ENCODE measurements at regions not wholly inside any gene's neighbourhood (a gene's known extent, or its start where the extent isn't known, plus 50 kb on each side); places are given as distances from the start of the nearest gene placed in this dataset.
"Not testable (repeated sequence)": the region's sequence is repeated elsewhere in the genome, so short reads cannot be mapped to it uniquely, and the experiment has no call there.

DNA sequence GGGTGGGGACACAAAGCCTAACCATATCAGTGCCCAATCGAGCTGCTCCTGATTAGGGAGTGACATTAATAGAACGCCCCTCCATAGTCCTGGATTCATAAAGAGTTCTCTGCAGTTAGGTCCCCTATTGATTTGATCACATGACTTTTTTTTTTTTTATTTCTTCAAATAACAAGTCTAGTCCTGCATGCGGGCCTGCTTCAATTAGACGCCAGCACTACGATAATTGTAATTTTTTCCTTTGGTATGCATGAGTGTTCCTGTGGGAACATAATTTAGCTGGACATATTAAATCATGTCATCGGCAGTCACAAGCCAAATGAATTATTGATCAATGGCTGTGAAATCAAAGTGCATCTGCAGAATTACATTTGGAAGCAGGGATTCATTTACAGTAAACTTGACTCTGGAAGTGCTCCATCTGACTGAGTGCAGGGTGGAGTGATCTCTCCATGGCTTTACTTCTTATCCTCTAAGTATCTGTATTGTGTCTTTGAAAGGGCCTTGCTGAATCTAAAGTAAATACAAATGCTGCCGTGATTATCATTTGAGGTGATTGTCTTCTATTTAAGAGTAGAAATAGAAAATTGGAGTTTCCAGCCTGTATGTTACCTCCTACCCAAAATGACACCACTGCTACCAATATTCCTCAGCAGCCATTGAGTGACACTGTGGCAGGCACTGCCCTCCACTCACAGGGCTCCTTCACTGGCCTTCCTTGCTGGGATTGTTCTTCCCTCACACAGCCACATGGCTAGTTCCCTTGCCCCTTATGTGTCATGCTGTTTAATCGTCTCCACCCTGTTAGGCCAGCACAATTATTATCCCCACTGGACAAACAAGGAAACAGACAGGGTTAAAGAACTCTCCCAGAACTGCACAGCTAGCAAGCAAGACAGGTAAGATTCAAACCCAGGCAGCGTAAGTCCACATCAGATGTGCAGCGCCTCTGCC is 337.4 kb upstream of the ID2 start:
- no peak for DNase-seq (ENCODE audit: low spot score)

DNA sequence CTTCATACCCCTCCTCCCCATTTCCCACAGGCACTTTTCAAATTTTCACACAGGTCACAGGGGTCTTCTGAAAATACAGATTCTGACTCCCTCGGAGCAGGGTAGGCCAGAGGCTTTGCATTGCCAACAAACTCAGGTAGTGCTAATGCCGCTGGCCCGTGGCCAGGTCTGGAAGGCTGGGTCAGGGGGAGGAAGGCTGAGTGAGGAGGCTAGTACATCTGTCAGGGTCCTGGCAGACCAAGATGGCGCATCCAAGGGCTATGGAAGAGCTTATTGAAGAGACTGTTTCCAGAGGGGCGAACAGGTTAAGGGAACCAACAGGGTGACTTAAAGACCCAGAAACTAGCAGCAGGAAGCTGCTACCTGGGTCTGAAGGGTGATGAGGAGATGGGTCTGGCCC is 336.7 kb upstream of the ID2 start:
- no peak for DNase-seq (ENCODE audit: low spot score)

DNA sequence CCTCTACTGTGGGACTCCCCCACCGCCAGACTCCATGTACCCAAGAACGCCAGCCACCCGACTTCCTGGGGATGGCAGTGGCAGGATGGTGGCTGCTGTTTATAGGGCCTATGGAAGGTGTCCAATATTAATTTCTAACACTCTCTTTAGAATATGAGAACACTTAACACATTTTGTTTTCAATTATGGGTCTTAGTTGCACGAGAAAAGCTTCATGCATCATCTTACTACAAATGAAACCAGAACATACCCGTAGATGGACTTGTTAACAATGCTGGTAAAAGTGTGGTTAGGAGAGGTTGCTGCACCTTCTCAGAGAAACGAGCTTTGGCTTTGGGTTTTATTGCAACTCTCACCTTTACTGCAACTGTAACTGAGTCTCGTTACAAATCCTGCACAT is 335.6 kb upstream of the ID2 start:
- no peak for DNase-seq (ENCODE audit: low spot score)

DNA sequence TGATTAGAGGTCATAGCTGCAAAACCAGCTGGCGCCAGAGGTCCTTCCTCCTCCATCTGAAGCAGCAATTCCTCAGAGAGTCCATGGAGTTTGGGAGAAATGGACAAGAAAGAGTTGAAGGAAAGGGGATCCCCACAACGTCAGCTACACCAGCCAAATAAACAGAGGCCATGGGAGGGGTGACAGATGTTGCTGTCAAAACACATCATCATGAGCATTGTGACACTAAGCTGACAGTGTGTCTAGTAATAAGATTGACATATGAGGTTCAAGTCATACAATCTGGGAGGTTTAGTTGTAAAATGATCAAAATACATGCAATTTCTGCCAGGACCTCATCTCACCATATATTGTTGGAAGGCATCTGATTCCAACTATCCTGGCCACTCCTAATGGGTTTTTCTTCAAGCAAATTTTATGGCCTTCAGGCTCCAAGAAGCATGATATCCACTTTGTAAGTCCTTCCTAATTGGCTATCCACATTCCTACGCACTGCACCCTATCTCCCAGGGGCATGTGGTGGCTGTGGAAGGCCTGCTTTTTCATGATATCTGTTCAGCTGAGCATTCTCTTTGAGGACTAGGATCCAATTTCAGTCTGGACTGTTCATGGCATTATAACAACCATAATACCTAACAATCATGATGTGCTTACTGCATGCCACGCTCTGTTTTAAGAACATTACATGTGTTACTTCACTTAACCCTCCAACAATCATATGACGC is 335.0 kb upstream of the ID2 start:
- no peak for DNase-seq (ENCODE audit: low spot score)

DNA sequence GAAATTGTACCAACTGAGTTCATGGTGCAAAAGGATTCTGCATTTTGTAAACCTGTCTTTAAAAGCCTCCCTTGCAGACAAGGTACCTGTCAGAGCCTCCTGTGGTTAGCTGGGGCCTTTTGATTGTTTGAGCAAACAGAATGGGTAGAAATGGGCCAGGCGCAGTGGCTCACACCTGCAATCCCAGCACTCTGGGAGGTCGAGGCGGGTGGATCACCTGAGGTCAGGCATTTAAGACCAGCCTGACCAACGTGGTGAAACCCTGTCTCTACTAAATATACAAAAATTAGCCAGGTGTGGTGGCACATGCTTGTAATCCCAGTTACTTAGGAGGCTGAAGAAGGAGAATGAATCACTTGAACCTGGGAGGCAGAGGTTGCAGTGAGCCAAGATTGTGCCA is 332.9 kb upstream of the ID2 start:
- not testable (repeated sequence) for DNase-seq (ENCODE audit: low spot score)

DNA sequence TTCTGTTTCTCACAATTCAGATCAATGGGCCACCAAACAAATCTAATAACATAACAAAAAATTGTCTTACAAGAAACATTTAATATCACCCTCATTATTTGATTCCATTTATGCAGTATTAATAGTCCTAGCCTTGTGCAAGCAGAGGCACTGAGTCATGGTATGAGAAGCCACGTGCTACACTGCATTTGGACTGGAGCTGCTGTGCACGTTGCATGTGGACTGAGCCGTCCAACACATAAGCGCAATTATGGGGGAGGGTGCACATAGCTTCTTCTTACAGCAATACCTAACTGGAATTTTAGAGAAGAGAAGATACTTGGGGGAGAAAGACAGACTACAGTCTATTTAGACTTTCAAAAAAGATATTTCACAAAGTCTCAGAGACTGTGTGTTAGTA is 329.6 kb upstream of the ID2 start:
- DNase-seq (ENCODE audit: low spot score) = no peak

DNA sequence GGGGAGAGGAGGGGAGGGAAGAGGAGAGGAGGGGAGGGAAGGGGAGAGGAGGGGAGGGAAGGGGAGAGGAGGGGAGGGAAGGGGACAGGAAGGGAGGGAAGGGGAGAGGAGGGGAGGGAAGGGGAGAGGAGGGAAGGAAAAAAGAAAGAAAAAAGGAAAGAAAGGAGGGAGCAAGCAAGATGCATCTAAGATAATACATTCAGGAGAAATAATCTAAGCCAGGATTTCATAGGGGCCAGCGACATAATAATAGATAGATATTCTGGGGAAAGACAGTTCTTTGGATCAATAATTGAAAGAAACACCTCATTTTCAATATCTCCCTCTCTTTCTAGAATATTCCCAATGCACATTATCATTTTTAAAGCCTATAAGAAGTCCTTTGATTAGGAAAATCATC is 328.9 kb upstream of the ID2 start:
- DNase-seq (ENCODE audit: low spot score) = no peak

DNA sequence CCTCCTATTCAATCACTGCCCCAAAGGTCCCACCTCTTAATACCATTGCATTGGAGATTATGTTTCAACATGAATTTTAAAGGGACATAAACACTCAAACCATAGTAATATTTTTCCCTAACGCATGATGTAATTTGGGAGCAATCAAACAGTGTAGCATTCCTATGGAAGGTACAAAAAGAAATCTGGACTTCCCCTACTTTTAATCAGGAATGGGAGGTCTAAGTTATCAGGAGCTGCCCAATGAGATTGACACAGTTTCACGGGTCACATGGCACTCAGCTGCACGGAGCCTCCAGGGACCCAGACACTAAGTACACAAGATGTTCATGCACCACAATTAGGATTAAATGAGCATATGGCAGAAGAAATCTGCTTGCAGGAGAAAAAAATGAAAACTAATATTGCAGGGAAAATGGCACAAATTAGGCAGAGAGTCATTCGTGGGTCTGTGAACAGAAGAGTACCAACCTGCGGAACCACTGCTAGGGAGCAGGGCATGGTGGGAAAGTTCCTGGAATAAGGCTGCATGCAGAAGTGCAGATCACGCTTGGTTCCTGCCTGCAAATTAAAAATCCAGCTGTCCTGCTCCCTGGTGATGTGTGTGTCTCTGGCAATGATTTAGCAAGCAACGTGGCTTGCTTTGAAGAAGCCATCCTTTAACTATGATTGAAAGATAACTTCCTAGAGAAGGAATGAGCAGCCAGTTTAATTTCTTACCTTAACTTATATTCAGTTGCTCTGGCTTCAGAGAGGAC is 326.6 kb upstream of the ID2 start:
- no peak for DNase-seq (ENCODE audit: low spot score)

DNA sequence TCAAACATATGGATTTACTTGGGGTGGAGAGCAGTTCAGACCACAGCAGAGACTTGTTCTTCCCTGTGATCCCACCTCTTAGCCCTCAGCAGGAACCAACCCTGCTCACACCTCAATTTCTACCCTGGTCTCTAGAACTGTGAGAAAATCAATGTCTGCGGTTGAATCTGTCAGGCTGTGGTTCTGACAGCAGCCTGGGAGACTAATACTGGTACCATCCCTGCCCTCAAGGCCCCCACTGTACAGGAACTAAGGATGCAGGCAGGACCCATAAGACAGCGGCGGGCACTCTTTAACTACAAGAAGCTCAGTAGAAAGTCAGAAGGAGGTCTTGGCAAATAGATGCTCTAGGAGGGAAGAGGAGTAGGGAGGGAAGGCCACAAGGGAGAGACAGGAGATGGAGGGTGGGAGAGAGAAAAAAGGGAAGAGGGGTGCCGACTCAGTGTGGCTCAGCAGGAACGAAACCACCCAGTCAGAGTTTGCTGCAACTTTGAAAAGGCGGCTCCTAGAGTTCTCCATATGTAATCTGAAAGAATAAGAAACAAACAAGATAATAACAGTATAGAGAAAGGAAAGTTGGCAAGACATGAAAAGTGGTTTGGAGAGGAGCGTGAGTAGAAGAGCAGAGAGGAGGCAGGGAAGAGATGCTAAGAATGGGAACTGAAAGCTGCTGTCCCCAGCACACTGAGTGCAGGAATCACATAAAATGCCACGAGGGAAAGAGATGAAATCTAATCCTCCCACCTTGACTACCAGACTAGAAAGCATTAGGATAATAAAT is 323.9 kb upstream of the ID2 start:
- no peak for DNase-seq (ENCODE audit: low spot score)

DNA sequence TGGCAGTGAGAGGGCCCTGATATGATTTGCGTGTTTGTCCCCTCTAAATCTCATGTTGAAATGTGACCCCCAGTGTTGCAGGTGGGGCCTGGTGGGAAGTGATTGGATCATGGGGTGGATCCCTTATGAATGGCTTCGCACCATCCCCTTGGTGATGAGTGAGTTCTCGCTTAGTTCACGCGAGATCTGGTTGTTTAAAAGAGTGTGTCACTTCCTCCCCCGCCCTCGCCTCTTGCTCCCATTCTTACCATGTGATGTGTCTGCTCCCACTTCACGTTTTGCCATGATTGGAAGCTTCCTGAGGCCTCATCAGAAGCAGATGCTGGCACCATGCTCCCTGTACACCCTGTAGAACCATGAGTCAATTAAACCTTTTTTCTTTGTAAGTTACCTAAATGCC is 319.9 kb upstream of the ID2 start:
- DNase-seq (ENCODE audit: low spot score) = no peak

DNA sequence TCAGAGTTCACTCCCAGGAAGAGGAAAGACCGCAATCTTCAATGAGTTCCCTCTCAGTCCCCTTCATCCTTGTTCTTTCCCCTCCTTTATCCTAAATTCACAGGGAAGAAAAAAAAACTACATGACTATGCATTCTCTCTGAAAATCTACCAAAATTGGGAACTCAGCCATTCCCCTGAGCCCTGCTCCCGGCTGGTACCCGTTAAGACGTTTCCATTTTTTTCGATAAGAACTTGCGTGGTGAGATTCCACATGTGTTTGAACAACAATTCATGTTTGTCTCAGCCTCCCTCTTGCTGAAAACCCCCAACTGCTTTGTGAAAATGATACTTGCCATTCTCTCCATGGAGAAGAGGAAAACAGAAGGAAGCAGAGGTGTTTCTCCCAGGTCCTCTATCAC is 318.7 kb upstream of the ID2 start:
- DNase-seq (ENCODE audit: low spot score) = no peak

DNA sequence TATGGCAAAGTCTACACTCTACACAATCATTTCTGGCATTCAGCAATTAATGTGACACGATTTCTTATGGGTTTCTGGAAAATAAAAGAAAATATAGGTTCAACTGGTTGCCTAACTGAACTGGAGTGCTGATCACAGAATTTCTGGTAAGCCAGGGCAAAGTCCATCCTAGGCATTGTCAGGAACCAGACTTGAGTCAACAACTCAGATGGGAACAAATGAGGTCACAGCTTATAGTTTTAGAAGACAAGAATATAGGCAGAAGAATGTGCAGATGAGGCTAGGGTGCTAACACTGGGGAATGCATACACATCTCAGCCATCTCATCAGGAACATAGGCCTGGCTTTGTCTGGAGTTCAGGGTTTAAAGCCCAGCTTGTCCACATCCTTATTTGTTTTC is 317.2 kb upstream of the ID2 start:
- no peak for DNase-seq (ENCODE audit: low spot score)

DNA sequence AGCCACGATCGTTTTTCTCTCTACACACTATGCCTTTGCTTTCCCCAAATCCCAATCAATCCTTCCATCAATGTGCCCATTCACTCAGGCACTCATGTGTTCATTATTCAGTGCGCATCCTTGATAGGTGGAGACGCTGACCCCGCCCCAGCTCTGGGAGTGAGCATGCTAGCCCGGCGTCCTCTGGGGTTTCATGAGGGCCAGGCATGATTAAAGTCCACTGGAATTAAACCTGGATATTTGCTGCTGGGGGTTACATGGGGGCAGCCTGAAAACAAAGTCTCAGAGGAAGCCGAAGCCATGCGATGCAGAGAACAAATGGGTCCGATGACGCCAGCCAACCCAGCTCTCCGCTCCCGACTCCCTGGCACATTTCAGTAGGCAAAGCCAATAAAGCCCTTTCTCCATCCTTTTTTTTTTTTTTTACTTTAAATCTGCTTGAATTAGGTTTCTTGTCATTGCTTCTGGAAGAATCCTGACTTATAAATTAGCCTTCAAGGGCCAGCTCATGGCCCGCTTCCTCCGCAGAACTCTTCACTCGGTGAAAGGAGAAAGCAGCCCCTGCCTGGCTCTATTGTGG is 316.4 kb upstream of the ID2 start:
- no peak for DNase-seq (ENCODE audit: low spot score)

DNA sequence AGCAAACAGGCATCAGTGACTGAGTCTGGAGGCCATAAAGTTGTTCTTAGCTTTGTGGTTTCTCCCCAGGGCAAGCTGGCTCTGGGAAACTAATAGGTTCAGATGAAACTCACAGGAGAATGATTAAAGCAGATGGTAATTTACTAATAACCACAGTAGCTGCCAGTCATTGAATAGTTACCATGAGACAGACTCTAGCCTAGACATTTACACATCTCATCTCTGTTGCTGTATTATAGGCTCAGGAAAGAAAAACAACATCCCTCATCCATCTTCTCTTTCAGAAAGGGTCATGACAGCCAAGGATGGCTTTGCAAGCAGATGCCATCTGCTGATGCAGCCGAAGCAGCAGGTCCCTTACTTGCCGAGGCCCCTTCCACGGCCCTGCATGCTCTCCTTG is 314.0 kb upstream of the ID2 start:
- DNase-seq (ENCODE audit: low spot score) = no peak

DNA sequence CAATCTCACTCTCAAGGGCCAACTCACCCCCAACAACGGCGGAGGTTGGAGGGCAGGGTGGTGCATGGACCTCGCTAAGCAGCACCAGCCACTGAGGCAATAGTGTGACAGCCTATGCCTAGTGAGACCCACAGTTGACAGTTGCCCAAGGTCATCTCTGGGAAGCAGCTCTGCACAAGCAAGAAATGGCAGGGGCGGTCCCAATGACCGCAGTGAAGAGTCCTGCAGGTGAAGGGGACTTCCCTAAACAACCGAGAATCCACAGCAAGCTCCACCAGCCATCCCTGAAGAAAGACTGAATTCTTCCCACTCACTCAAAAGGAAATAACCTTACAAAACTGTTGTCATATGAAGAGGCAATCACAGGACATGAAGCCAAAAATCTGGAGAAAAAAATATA is 313.4 kb upstream of the ID2 start:
- no peak for DNase-seq (ENCODE audit: low spot score)

DNA sequence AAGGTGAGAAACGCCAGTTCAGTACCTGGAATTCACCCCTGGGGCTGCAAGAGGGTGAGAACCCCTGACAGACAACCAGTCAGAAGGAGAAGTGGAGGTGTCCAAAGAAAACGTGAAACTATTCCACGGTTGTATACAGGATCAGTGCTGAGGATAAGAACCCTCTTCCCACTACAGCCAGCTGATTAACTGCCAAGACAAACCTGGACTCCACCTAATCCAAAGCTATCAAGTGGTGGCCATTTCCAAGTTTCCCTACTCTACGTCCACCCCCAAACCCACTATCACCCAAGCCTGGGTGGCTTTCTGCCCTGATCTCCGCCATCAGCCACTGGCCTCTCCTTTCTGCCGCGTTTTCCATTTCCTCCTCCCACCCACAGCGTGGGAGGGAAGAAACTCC is 312.3 kb upstream of the ID2 start:
- DNase-seq (ENCODE audit: low spot score) = no peak

DNA sequence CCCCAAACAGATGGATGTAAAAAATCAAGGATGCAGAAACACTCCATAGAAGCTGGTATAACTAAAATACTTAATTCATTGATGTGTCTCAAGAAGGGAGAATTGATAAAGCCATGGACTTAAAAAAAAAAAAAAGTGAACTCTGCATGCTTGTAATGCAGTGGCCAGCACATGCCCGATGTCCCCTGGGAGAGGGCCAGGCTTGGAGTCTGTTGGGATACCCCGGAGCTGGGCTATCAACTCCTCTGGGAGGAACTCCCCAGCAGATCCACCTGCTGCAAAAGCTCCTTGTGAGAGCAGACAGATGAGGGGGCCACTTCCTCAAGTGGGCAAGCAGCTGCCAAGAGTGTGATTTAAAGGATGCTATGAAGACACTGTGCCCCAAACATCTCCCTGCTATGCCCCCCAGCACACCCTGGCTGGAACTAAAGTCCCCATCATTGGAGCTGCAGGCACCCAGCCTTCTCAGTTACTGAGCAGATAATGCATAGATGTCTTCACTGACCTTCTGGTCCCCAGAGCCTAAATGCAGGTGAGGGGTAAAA is 311.5 kb upstream of the ID2 start:
- no peak for DNase-seq (ENCODE audit: low spot score)

DNA sequence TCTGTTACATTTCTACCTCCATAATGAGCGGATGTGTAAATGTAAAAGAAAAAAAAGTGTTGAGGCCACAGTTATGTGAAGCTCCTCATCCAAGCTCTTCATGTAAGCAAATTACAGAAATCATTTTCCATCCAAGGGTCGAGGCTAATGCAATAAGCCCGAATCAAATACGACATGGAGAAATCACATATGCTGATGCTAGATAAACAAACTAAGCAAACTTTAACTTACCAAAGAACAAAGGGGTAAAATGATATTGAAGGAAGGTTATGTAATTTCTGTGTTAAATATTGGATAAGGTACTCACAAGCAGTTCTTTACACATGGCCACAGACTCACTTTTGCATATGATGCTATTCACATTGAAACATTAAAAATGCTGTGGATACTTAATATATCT is 310.2 kb upstream of the ID2 start:
- no peak for DNase-seq (ENCODE audit: low spot score)

DNA sequence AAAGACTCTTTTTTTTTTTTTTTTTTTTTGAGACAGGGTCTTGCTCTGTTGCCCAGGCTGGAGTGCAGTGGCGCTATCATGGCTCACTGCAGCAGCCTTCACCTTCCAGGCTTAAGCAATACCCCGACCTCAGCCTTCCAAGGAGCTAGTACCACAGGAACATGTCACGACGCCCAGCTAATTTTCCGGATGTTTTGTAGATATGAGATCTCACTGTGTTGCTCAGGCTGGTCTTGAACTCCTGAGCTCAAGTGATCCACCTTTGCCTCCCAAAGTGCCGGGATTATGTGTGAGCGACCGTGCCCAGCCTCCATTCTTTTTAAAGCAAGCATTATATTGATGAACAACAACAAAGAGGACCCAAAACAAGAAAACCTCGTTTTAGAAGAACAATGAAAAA is 307.1 kb upstream of the ID2 start:
- no peak for DNase-seq (ENCODE audit: low spot score)

DNA sequence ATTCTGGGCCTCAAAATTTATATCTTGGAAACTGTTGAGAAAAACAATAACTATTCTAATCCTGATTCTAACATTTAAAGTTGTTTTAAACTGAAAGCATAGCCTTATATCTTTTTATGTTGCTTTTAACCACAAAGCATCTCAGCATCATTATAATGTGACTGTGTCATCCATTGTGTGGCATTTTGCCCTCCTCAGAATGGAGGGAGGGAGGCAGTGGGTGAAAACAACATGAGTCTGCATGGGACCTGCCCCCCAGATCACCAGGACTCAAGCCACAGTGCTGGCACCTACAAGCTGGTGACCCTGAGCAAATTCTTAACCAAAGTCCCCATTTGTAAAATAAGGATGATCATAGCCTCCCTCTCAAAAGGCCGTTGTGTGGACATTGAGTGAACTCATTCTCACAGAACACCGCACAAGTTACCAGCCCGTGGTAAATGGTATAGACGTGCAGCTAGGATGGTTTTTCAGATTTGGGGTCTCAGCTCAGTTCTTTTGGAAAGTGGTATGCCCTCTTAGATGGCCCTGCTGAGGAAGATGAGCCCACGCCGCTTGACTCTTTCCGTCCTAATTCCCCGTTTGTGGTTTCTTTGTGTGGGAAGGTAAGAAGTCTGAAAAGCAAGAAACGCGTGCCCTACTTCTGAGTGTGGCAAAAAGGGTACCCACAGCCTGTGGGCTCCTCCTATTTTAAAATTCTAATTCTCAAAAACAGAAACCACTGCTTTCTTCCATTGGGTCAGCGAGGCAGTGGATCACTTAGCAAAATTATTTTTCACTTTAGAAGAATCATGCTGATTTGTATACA is 305.0 kb upstream of the ID2 start:
- DNase-seq (ENCODE audit: low spot score) = no peak

Measured in COLO829 (cell line).